Prostate gland (tissue), 2 donors: ENCODE measurements at regions not wholly inside any gene's neighbourhood (a gene's known extent, or its start where the extent isn't known, plus 50 kb on each side); places are given as distances from the start of the nearest gene placed in this dataset.

Source experiments
- DNase-seq: peaks from one replicate; pipeline ENCODE4 v3.0.0-alpha.2; 2019; ENCODE audit warnings: low spot score
- H3K27ac ChIP-seq, 2 donors: fragments of 200-600 bp; sonication (generic); 2 replicates each; pipeline ENCODE4 v1.5.1; 2017 to 2019
- H3K27me3 ChIP-seq: fragments of 200-600 bp; sonication (generic); replicated peaks from 2 replicates; pipeline ENCODE4 v1.5.1; 2019; ENCODE audit not compliant: insufficient read depth
- H3K36me3 ChIP-seq, 2 donors: fragments of 200-600 bp; sonication (generic); 1 replicate in 1 of 2; 2 replicates in 1 of 2; pipeline versions ENCODE4 v1.5.1 to v1.8.1; 2017 to 2019
- H3K4me1 ChIP-seq: fragments of 200-600 bp; sonication (generic); replicated peaks from 2 replicates; pipeline ENCODE4 v1.5.1; 2019
- H3K4me3 ChIP-seq, 2 donors: fragments of 200-600 bp; sonication (generic); 2 replicates each; pipeline ENCODE4 v1.5.1; 2017 to 2019
- H3K9me3 ChIP-seq: fragments of 200-600 bp; sonication (generic); 2 replicates; pipeline ENCODE4 v1.5.1; 2017
- POLR2A ChIP-seq: fragments of 450-650 bp; IDR thresholded peaks from one replicate; pipeline ENCODE4 v1.6.1; 2016; ENCODE audit warnings: antibody characterized with exemption, mild to moderate bottlenecking
- POLR2AphosphoS5 ChIP-seq: sonication (generic); formaldehyde crosslinking; IDR thresholded peaks from one replicate; pipeline ENCODE4 v1.6.1; 2017; ENCODE audit warnings: antibody characterized with exemption
- WGBS: methylation state at CpG from one replicate; pipeline ENCODE4 v1.1.5; 2018; 5-methylcytosine and 5-hydroxymethylcytosine counted together
- intact Hi-C: fragments of 100-400 bp; cut with DNase I; formaldehyde crosslinking; loops from one replicate; pipeline ENCODE4 v1.14.2; 2022
- TF ChIP-seq, protein P1 (sequence below), 4 experiments: fragments of 200-600 bp in 2 of 4; fragments of 450-650 bp in 2 of 4; sonication (generic) in 2 of 4; IDR thresholded peaks; 1 replicate in 3 of 4; 2 replicates in 1 of 4; pipeline ENCODE4 v1.5.1; 2016 to 2019; ENCODE audit warnings: antibody characterized with exemption in 4 of 4, mild to moderate bottlenecking in 2 of 4, moderate library complexity in 2 of 4

DNA sequence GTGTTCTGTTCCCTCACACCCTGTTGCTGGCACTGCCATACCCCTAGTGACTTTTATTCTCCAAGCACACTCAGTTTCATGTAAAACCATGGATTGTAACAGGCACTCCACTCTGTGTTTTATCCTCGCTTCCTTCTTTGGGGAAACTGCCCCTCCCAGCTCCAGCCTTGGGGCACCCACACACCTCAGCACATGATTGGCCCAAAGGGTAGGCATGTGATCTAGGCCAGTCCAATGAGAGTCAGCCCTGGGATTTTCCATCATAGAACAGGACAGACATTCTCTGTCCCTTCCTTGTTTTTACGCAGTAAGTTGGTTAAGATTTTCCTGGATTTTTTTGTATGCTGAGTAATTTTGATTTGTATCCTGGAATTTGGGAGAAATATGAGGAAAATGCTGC, 115.4 kb downstream of the C16orf95 start:
- H3K27ac ChIP-seq = no peak overlapping the region
- intact Hi-C loops = no loop called here
- no peaks in the 10 kb centered on the region for H3K36me3 ChIP-seq
- H3K4me1 ChIP-seq = no peaks in the 10 kb centered on the region
- H3K4me3 ChIP-seq = no peak overlapping the region
- no peaks in the 10 kb centered on the region for H3K27me3 ChIP-seq
- 85% methylated on average over 2 of the region's 2 CpGs for WGBS
- no peaks in the 10 kb centered on the region for H3K9me3 ChIP-seq
- TF ChIP-seq POLR2A = no peak
- TF ChIP-seq, protein P1, sequence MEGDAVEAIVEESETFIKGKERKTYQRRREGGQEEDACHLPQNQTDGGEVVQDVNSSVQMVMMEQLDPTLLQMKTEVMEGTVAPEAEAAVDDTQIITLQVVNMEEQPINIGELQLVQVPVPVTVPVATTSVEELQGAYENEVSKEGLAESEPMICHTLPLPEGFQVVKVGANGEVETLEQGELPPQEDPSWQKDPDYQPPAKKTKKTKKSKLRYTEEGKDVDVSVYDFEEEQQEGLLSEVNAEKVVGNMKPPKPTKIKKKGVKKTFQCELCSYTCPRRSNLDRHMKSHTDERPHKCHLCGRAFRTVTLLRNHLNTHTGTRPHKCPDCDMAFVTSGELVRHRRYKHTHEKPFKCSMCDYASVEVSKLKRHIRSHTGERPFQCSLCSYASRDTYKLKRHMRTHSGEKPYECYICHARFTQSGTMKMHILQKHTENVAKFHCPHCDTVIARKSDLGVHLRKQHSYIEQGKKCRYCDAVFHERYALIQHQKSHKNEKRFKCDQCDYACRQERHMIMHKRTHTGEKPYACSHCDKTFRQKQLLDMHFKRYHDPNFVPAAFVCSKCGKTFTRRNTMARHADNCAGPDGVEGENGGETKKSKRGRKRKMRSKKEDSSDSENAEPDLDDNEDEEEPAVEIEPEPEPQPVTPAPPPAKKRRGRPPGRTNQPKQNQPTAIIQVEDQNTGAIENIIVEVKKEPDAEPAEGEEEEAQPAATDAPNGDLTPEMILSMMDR (IDR thresholded peaks at IDR 0.05) = no peak
- no peak for TF ChIP-seq POLR2AphosphoS5
- no peak for DNase-seq

DNA sequence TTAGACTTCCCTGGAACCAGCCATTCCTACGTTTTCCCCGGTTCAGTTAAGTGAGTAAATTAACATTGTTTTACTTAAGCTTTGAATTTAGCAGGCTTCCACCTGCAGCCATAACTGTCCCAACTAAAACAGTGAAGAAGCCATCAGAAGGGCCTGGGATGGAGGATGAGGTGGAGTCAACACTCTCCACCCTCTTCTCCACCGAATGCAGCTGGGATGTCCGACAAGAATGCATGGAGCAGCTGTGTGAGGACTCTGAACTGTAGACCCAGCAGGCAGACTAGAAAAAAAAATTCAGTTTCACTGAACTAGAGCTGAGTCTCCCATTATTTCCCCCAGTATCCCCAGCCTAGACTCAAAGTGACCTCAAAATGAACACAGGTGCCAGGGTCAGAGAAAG, 114.8 kb downstream of the C16orf95 start:
- no peaks in the 10 kb centered on the region for H3K36me3 ChIP-seq
- WGBS = 85% methylated on average over 4 of the region's 4 CpGs
- intact Hi-C loops = no loop called here
- H3K4me1 ChIP-seq = no peaks in the 10 kb centered on the region
- H3K27ac ChIP-seq = no peak overlapping the region
- no peak overlapping the region for H3K4me3 ChIP-seq
- H3K9me3 ChIP-seq = no peaks in the 10 kb centered on the region
- no peak for DNase-seq
- no peak for TF ChIP-seq POLR2AphosphoS5
- TF ChIP-seq, protein P1 (IDR thresholded peaks at IDR 0.05) = no peak
- no peak for TF ChIP-seq POLR2A
- no peaks in the 10 kb centered on the region for H3K27me3 ChIP-seq

DNA sequence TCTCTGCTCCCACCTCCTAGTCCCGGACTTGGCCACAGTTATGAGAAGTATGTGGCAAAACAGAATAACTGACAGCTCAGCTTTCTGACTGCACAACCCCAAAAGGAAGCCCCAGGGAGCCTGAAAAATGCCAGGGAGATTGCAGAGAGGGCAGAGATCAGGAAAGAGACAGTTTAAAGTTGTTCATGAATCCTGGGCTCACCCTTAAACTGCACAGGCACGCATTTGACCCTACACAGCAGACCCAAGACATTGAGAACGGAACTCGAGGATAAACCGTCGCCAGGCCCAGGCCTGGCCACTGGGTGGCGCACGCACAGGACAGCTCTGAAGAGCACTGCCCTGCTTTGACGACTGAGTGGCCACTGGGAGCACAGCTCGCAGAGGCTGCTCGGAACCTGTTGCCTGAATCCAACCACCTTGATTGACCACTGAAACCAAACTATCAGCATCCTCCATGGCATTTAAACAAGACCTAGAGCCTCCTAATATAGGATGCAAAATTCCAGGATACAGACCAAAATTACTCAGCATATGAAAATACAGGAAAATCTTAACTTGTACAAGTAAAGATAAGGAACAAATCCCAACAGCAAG, 114.0 kb downstream of the C16orf95 start:
- TF ChIP-seq POLR2A = no peak
- TF ChIP-seq, protein P1 (IDR thresholded peaks at IDR 0.05) = peak in 3 of 4 experiments; percentile 25 to 57 (median 30)
- DNase-seq = no peak
- H3K4me1 ChIP-seq = no peaks in the 10 kb centered on the region
- no peaks in the 10 kb centered on the region for H3K27me3 ChIP-seq
- no peaks in the 10 kb centered on the region for H3K36me3 ChIP-seq
- intact Hi-C loops = no loop called here
- no peak overlapping the region for H3K27ac ChIP-seq
- H3K9me3 ChIP-seq = no peaks in the 10 kb centered on the region
- 18% methylated on average over 11 of the region's 11 CpGs for WGBS
- no peak overlapping the region for H3K4me3 ChIP-seq

DNA sequence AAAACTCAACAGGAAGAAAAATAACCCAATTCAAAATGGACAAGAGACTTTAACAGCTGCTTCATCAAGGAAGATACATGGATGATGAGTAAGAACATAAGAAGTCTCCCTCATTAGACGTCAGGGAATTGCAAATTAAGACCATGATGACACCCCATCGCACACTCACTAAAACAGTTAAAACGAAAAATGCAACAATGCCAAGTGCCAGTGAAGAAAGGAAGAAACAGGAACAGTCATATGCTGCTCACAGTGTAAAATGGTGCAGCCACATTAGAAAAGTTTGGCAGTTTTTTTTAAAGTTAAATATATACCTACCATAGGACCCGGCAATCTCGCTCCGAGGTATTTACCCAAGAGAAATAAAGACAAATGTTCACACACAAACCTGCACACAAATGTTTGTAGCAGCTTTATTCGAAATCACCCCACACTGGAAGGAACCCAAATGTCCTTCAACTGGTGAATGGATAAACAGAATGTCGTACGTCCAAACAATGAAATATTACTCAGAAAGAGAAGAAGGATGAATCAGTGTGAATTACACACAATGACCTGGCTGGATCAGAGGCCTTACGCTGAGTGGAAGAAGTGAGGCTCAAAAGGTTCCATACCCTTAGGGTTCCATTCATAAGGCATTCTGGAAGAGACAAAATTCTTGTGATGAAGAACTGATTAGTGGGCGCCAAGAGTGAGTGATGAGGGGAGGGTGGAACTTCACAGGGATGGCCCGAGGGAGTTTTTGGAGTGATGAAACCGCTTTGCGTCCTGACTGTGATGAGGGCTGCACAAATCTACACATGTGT, 110.3 kb downstream of the C16orf95 start:
- Histone ChIP-seq H3K4me1 (no peaks in the 10 kb centered on the region), H3K27ac (no peak overlapping the region), H3K27me3 (no peaks in the 10 kb centered on the region), H3K9me3 (no peaks in the 10 kb centered on the region), H3K4me3 (no peak overlapping the region), H3K36me3 (no peaks in the 10 kb centered on the region)
- no peak for DNase-seq
- intact Hi-C loops = no loop called here
- TF ChIP-seq, protein P1 (IDR thresholded peaks at IDR 0.05) = no peak
- TF ChIP-seq POLR2A = no peak
- no peak for TF ChIP-seq POLR2AphosphoS5
- 46% methylated on average over 14 of the region's 14 CpGs for WGBS

DNA sequence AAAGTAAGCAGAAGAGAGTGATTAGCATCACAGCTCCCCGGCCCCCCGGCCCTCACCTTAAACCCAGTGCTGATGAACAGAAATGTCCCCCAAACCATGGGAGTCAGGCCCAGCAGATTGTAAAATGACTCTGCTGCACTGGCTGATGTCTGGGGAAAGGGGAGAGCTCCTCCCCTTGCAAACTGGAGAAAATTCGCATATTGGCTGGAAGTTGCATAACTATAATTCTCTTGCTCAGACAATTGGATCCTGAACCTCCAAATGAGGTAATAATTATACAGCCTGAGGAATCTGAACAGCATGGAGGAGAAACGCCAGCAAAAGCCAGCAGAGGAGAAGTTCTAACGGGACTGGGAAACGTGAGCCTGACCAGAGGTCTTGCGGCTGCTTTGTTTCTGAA, 109.7 kb downstream of the C16orf95 start:
- no peaks in the 10 kb centered on the region for H3K36me3 ChIP-seq
- TF ChIP-seq, protein P1 (IDR thresholded peaks at IDR 0.05) = no peak
- TF ChIP-seq POLR2AphosphoS5 = no peak
- H3K27me3 ChIP-seq = no peaks in the 10 kb centered on the region
- WGBS = 27% methylated on average over 7 of the region's 7 CpGs
- DNase-seq = no peak
- intact Hi-C loops = no loop called here
- H3K4me3 ChIP-seq = no peak overlapping the region
- no peaks in the 10 kb centered on the region for H3K9me3 ChIP-seq
- H3K27ac ChIP-seq = no peak overlapping the region
- H3K4me1 ChIP-seq = no peaks in the 10 kb centered on the region
